ENCODE measurements at regions not wholly inside any gene's neighbourhood (a gene's known extent, or its start where the extent isn't known, plus 50 kb on each side); places are given as distances from the start of the nearest gene placed in this dataset.

DNA sequence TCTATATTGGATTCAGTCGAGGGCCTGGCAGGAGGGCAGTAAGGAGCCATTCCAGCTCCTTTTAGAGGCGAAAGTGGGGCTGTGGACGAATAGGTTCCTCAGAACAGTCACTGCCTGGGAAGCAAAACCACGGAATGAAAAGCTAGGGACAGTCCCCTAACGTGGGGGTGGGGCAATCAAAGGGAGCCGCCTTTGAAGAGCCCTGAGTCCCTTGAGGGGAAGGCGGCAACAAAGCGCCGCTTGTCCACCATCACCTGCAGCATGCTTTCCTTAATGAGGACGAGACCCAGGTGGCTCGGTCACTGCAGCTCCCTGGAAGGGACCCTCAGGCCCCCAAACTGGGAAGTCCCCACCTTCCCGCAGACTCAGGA is 184.7 kb downstream of the ETS2 start:
- TF ChIP-seq, protein P1, sequence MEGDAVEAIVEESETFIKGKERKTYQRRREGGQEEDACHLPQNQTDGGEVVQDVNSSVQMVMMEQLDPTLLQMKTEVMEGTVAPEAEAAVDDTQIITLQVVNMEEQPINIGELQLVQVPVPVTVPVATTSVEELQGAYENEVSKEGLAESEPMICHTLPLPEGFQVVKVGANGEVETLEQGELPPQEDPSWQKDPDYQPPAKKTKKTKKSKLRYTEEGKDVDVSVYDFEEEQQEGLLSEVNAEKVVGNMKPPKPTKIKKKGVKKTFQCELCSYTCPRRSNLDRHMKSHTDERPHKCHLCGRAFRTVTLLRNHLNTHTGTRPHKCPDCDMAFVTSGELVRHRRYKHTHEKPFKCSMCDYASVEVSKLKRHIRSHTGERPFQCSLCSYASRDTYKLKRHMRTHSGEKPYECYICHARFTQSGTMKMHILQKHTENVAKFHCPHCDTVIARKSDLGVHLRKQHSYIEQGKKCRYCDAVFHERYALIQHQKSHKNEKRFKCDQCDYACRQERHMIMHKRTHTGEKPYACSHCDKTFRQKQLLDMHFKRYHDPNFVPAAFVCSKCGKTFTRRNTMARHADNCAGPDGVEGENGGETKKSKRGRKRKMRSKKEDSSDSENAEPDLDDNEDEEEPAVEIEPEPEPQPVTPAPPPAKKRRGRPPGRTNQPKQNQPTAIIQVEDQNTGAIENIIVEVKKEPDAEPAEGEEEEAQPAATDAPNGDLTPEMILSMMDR (conservative IDR thresholded peaks at IDR 0.05; ENCODE audit: low read depth in 2 of 2) = no peak
- TF ChIP-seq EZH2 (IDR thresholded peaks at IDR 0.05; ENCODE audit: low read depth, unreplicated experiment) (no peak), NANOG (IDR thresholded peaks at IDR 0.05; ENCODE audit: borderline replicate concordance) (no peak), EZH2phosphoT487 (IDR thresholded peaks at IDR 0.05; ENCODE audit: unreplicated experiment) (no peak), POLR2AphosphoS5 (IDR thresholded peaks at IDR 0.05; ENCODE audit: low read depth) (no peak), CREB1 (CRISPR knock-in tag; IDR thresholded peaks at IDR 0.05; ENCODE audit: low read depth) (no peak), JUNB (IDR thresholded peaks at IDR 0.05; ENCODE audit: unreplicated experiment) (no peak), ZNF114 (CRISPR knock-in tag; IDR thresholded peaks at IDR 0.05) (no peak)
- TF ChIP-seq, protein P2, sequence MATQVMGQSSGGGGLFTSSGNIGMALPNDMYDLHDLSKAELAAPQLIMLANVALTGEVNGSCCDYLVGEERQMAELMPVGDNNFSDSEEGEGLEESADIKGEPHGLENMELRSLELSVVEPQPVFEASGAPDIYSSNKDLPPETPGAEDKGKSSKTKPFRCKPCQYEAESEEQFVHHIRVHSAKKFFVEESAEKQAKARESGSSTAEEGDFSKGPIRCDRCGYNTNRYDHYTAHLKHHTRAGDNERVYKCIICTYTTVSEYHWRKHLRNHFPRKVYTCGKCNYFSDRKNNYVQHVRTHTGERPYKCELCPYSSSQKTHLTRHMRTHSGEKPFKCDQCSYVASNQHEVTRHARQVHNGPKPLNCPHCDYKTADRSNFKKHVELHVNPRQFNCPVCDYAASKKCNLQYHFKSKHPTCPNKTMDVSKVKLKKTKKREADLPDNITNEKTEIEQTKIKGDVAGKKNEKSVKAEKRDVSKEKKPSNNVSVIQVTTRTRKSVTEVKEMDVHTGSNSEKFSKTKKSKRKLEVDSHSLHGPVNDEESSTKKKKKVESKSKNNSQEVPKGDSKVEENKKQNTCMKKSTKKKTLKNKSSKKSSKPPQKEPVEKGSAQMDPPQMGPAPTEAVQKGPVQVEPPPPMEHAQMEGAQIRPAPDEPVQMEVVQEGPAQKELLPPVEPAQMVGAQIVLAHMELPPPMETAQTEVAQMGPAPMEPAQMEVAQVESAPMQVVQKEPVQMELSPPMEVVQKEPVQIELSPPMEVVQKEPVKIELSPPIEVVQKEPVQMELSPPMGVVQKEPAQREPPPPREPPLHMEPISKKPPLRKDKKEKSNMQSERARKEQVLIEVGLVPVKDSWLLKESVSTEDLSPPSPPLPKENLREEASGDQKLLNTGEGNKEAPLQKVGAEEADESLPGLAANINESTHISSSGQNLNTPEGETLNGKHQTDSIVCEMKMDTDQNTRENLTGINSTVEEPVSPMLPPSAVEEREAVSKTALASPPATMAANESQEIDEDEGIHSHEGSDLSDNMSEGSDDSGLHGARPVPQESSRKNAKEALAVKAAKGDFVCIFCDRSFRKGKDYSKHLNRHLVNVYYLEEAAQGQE (IDR thresholded peaks at IDR 0.05; ENCODE audit: unreplicated experiment) = no peak
- TF ChIP-seq, protein P3, sequence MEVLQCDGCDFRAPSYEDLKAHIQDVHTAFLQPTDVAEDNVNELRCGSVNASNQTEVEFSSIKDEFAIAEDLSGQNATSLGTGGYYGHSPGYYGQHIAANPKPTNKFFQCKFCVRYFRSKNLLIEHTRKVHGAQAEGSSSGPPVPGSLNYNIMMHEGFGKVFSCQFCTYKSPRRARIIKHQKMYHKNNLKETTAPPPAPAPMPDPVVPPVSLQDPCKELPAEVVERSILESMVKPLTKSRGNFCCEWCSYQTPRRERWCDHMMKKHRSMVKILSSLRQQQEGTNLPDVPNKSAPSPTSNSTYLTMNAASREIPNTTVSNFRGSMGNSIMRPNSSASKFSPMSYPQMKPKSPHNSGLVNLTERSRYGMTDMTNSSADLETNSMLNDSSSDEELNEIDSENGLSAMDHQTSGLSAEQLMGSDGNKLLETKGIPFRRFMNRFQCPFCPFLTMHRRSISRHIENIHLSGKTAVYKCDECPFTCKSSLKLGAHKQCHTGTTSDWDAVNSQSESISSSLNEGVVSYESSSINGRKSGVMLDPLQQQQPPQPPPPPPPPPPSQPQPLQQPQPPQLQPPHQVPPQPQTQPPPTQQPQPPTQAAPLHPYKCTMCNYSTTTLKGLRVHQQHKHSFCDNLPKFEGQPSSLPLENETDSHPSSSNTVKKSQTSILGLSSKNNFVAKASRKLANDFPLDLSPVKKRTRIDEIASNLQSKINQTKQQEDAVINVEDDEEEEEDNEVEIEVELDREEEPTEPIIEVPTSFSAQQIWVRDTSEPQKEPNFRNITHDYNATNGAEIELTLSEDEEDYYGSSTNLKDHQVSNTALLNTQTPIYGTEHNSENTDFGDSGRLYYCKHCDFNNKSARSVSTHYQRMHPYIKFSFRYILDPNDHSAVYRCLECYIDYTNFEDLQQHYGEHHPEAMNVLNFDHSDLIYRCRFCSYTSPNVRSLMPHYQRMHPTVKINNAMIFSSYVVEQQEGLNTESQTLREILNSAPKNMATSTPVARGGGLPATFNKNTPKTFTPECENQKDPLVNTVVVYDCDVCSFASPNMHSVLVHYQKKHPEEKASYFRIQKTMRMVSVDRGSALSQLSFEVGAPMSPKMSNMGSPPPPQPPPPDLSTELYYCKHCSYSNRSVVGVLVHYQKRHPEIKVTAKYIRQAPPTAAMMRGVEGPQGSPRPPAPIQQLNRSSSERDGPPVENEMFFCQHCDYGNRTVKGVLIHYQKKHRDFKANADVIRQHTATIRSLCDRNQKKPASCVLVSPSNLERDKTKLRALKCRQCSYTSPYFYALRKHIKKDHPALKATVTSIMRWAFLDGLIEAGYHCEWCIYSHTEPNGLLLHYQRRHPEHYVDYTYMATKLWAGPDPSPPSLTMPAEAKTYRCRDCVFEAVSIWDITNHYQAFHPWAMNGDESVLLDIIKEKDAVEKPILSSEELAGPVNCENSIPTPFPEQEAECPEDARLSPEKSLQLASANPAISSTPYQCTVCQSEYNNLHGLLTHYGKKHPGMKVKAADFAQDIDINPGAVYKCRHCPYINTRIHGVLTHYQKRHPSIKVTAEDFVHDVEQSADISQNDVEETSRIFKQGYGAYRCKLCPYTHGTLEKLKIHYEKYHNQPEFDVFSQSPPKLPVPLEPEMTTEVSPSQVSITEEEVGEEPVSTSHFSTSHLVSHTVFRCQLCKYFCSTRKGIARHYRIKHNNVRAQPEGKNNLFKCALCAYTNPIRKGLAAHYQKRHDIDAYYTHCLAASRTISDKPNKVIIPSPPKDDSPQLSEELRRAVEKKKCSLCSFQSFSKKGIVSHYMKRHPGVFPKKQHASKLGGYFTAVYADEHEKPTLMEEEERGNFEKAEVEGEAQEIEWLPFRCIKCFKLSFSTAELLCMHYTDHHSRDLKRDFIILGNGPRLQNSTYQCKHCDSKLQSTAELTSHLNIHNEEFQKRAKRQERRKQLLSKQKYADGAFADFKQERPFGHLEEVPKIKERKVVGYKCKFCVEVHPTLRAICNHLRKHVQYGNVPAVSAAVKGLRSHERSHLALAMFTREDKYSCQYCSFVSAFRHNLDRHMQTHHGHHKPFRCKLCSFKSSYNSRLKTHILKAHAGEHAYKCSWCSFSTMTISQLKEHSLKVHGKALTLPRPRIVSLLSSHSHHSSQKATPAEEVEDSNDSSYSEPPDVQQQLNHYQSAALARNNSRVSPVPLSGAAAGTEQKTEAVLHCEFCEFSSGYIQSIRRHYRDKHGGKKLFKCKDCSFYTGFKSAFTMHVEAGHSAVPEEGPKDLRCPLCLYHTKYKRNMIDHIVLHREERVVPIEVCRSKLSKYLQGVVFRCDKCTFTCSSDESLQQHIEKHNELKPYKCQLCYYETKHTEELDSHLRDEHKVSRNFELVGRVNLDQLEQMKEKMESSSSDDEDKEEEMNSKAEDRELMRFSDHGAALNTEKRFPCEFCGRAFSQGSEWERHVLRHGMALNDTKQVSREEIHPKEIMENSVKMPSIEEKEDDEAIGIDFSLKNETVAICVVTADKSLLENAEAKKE (CRISPR knock-in tag; IDR thresholded peaks at IDR 0.05) = no peak
- TF ChIP-seq, protein P4, sequence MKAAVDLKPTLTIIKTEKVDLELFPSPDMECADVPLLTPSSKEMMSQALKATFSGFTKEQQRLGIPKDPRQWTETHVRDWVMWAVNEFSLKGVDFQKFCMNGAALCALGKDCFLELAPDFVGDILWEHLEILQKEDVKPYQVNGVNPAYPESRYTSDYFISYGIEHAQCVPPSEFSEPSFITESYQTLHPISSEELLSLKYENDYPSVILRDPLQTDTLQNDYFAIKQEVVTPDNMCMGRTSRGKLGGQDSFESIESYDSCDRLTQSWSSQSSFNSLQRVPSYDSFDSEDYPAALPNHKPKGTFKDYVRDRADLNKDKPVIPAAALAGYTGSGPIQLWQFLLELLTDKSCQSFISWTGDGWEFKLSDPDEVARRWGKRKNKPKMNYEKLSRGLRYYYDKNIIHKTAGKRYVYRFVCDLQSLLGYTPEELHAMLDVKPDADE (IDR thresholded peaks at IDR 0.05) = no peak
